IPS-18a (cell line): ENCODE measurements at regions not wholly inside any gene's neighbourhood (a gene's known extent, or its start where the extent isn't known, plus 50 kb on each side); places are given as distances from the start of the nearest gene placed in this dataset.

Experiments used
- H3K27ac ChIP-seq: one replicate; pipeline ENCODE4 v1.5.1; 2013; ENCODE audit warnings: low read length
- H3K27me3 ChIP-seq: one replicate; pipeline ENCODE4 v1.6.1; 2013; ENCODE audit warnings: mild to moderate bottlenecking, low read length; ENCODE audit not compliant: control insufficient read depth, insufficient read depth
- H3K36me3 ChIP-seq: one replicate; pipeline ENCODE4 v1.6.1; 2013; ENCODE audit warnings: low read depth, low read length; ENCODE audit not compliant: control insufficient read depth
- H3K4me1 ChIP-seq: one replicate; pipeline ENCODE4 v1.6.1; 2013; ENCODE audit warnings: low read depth, low read length; ENCODE audit not compliant: control insufficient read depth
- H3K4me3 ChIP-seq: one replicate; pipeline ENCODE4 v1.5.1; 2013; ENCODE audit warnings: low read length
- H3K9ac ChIP-seq: one replicate; pipeline ENCODE4 v1.6.1; 2013; ENCODE audit warnings: mild to moderate bottlenecking, low read length, moderate library complexity
- H3K9me3 ChIP-seq: one replicate; pipeline ENCODE4 v1.6.1; 2013; ENCODE audit warnings: low read depth, low read length; ENCODE audit not compliant: control insufficient read depth

DNA sequence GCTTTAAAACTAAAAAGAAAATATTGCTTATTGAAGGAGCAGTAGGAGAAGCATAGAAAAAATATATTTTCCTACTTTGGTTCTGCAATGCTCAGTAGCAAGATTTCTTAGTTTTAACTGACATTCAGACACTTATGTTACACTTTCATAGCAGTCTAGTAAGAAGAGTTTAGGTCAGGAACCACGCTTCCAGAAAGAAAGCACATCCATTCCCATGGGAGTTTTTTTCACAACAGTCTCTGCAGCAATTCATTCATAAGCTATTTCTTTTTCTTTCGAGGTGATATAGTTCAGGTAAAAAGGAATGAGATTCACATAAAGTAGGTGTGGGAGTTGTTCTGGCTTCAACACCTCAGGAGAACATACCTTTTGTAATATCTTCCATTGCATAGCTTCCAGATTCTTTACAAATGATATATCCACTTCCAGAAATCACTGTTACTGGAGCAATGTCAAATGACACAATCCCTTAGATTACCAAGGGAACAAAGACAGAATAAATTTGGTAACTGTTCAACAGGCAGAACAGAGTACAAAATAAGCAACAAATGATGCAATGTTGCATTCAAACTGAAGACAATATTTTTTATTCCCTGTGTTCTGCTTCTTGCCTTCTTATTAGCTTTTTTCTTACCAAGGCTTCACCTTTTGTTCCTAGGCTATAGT lies 95.2 kb upstream of the GULP1 start:
- no peaks in the 10 kb centered on the region for H3K36me3 ChIP-seq
- H3K9ac ChIP-seq = no peak overlapping the region
- no peak overlapping the region for H3K4me3 ChIP-seq
- peaks cover 7% of the 10 kb centered on the region for H3K4me1 ChIP-seq
- no peaks in the 10 kb centered on the region for H3K9me3 ChIP-seq
- no peaks in the 10 kb centered on the region for H3K27me3 ChIP-seq
- no peak overlapping the region for H3K27ac ChIP-seq

DNA sequence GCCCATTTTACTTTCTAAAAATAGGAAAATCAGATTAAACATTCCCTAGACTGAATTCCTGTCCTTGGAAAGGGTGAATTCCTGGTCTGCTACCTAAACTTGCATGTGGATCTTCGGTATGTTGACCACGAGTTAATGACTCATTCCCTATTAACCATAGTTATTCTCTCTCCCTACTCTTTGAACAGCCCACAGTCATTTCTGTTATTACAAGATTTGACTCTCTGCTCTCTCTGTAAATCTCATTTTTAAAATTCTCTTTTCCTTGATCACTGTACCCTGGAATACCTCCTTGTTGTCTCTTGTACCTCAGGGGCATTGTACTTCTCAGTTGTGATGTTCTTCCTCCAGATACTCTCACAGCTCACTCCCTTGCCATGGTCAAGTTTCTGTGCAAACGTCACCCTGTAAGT lies 92.0 kb upstream of the GULP1 start:
- no peak overlapping the region for H3K9ac ChIP-seq
- no peak overlapping the region for H3K4me3 ChIP-seq
- H3K27ac ChIP-seq = no peak overlapping the region
- no peaks in the 10 kb centered on the region for H3K27me3 ChIP-seq
- peaks cover 7% of the 10 kb centered on the region for H3K4me1 ChIP-seq
- H3K9me3 ChIP-seq = no peaks in the 10 kb centered on the region
- no peaks in the 10 kb centered on the region for H3K36me3 ChIP-seq

DNA sequence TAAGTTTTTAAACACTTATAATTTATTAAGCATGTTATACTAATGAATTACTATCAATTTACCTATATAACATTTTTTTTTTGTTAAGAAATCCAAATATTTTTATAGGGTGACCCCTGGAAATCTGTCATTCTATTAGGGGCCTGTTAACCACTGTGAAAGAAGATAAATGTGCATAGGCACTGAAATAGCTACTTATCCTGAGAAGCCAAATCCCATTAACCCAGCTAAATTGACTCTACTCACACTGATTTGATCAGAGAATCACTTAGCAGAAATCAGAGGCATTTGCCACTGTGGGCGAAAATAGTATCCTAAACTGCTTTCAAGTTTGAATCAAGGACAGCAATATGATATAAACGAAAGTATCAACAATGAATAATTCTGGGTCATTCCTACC lies 90.0 kb upstream of the GULP1 start:
- no peak overlapping the region for H3K9ac ChIP-seq
- H3K27ac ChIP-seq = no peak overlapping the region
- no peak overlapping the region for H3K4me3 ChIP-seq
- H3K4me1 ChIP-seq = peaks cover 2% of the 10 kb centered on the region
- no peaks in the 10 kb centered on the region for H3K36me3 ChIP-seq
- no peaks in the 10 kb centered on the region for H3K27me3 ChIP-seq
- H3K9me3 ChIP-seq = no peaks in the 10 kb centered on the region

DNA sequence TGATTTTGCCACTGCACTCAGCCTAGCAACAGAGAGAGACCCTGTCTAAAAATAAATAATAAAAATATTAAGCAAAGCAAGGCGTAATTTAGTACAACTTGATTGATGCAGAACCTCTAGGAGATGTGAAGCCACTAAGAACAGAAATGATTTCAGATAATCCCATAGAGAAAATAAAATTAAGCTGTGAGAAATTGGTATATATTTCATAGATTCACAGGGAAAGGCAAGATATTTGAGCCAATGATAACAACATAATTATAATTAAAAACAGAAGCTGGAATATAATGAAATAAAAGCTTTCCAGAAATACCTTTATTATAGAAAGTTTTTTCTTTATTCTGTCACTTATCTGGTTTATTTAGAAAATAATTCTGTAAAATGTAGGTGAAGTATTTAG lies 88.9 kb upstream of the GULP1 start:
- H3K27ac ChIP-seq = no peak overlapping the region
- H3K9me3 ChIP-seq = no peaks in the 10 kb centered on the region
- H3K4me1 ChIP-seq = no peaks in the 10 kb centered on the region
- no peak overlapping the region for H3K9ac ChIP-seq
- no peak overlapping the region for H3K4me3 ChIP-seq
- H3K27me3 ChIP-seq = no peaks in the 10 kb centered on the region
- no peaks in the 10 kb centered on the region for H3K36me3 ChIP-seq

GRCh38 chr2:188203776-188204175 lies 87.9 kb upstream of the GULP1 start:
- Histone ChIP-seq H3K36me3 (no peaks in the 10 kb centered on the region), H3K4me3 (no peak overlapping the region), H3K9me3 (no peaks in the 10 kb centered on the region), H3K4me1 (no peaks in the 10 kb centered on the region), H3K27ac (no peak overlapping the region), H3K9ac (no peak overlapping the region), H3K27me3 (no peaks in the 10 kb centered on the region)

GRCh38 chr2:188204824-188205223 lies 86.8 kb upstream of the GULP1 start:
- Histone ChIP-seq H3K9me3 (no peaks in the 10 kb centered on the region), H3K4me1 (no peaks in the 10 kb centered on the region), H3K27me3 (no peaks in the 10 kb centered on the region), H3K27ac (no peak overlapping the region), H3K9ac (no peak overlapping the region), H3K36me3 (no peaks in the 10 kb centered on the region), H3K4me3 (no peak overlapping the region)

DNA sequence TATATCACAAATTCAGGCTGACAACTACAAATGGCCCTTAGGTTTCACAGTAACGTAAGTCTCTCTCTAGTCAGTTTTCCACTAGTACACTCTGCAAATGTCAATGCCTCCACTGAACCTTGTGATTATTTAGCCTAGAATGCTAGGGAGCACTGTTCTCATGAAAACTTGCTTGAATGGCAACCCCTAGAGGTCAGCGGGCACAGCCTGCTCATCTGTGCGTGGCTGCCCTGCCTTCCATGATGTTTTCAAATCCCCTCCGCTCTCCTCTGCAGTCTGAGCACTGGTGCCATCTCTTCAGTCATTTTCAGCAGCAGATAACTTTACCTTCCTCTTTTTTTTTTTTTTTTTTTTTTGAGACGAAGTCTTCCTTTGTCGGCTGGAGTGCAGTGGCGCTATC lies 84.1 kb upstream of the GULP1 start:
- Histone ChIP-seq H3K27ac (no peak overlapping the region), H3K36me3 (no peaks in the 10 kb centered on the region), H3K9me3 (no peaks in the 10 kb centered on the region), H3K4me1 (no peaks in the 10 kb centered on the region), H3K27me3 (no peaks in the 10 kb centered on the region), H3K4me3 (no peak overlapping the region), H3K9ac (no peak overlapping the region)

- Histone ChIP-seq H3K27me3 (no peaks in the 10 kb centered on the region), H3K27ac (no peak overlapping the region), H3K9ac (no peak overlapping the region), H3K9me3 (no peaks in the 10 kb centered on the region), H3K36me3 (no peaks in the 10 kb centered on the region), H3K4me1 (no peaks in the 10 kb centered on the region), H3K4me3 (no peak overlapping the region)
These were observed 82.5 kb upstream of the GULP1 start for GRCh38 chr2:188209218-188209617.

DNA sequence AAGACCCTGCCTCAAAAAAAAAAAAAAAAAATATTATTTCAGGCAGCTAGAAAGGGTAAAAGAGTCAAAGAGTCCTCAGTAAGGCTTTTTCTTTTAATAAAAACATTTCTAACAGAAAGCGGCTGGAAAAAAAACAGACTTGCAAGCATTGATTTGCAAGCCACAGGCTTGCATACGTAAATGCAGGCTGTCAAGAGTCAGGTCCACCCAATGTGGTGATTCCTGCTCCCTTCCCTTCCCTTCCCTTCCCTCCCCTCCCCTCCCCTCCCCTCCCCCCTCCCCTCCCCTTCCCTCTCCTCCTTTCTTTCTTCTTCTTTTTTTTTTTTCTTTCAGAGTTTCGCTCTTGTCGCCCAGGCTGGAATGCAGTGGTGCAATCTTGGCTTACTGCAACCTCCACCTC lies 74.4 kb upstream of the GULP1 start:
- Histone ChIP-seq H3K4me3 (no peak overlapping the region), H3K9me3 (no peaks in the 10 kb centered on the region), H3K9ac (no peak overlapping the region), H3K36me3 (no peaks in the 10 kb centered on the region), H3K27me3 (no peaks in the 10 kb centered on the region), H3K4me1 (no peaks in the 10 kb centered on the region), H3K27ac (no peak overlapping the region)

GRCh38 chr2:188219541-188219940 lies 72.1 kb upstream of the GULP1 start:
- Histone ChIP-seq H3K4me1 (no peaks in the 10 kb centered on the region), H3K9me3 (no peaks in the 10 kb centered on the region), H3K36me3 (no peaks in the 10 kb centered on the region), H3K27ac (no peak overlapping the region), H3K9ac (no peak overlapping the region), H3K27me3 (no peaks in the 10 kb centered on the region), H3K4me3 (no peak overlapping the region)

GRCh38 chr2:188220535-188220934 lies 71.1 kb upstream of the GULP1 start:
- no peaks in the 10 kb centered on the region for H3K9me3 ChIP-seq
- no peaks in the 10 kb centered on the region for H3K36me3 ChIP-seq
- no peak overlapping the region for H3K4me3 ChIP-seq
- no peak overlapping the region for H3K9ac ChIP-seq
- no peaks in the 10 kb centered on the region for H3K4me1 ChIP-seq
- H3K27me3 ChIP-seq = no peaks in the 10 kb centered on the region
- no peak overlapping the region for H3K27ac ChIP-seq

- no peaks in the 10 kb centered on the region for H3K36me3 ChIP-seq
These were observed 64.0 kb upstream of the GULP1 start for GRCh38 chr2:188227713-188228112.

More at GRCh38 chr2:188227713-188228112, 64.0 kb upstream of the GULP1 start:
- H3K27ac ChIP-seq = no peak overlapping the region
- no peak overlapping the region for H3K4me3 ChIP-seq
- no peaks in the 10 kb centered on the region for H3K9me3 ChIP-seq
- no peak overlapping the region for H3K9ac ChIP-seq
- no peaks in the 10 kb centered on the region for H3K27me3 ChIP-seq
- no peaks in the 10 kb centered on the region for H3K4me1 ChIP-seq
